ENCODE measurements at regions not wholly inside any gene's neighbourhood (a gene's known extent, or its start where the extent isn't known, plus 50 kb on each side); places are given as distances from the start of the nearest gene placed in this dataset.

- DNase-seq: no peak
- H3K36me3 Mint-ChIP-seq (ENCODE audit: low read depth): peaks cover 7% of the 10 kb centered on the region
- ATAC-seq: no peak
- H3K27me3 Mint-ChIP-seq: no peaks in the 10 kb centered on the region
- peaks cover 5% of the 10 kb centered on the region for H3K4me1 Mint-ChIP-seq
- no peak overlapping the region for H3K27ac Mint-ChIP-seq
- no peak overlapping the region for H3K4me3 Mint-ChIP-seq
- H3K9me3 Mint-ChIP-seq: peaks cover 19% of the 10 kb centered on the region
Measured at GRCh38 chr6:5946701-5947100, 60.0 kb downstream of the NRN1 start.

GRCh38 chr6:5946181-5946580, 60.5 kb downstream of the NRN1 start:
- peaks cover 19% of the 10 kb centered on the region for H3K9me3 Mint-ChIP-seq
- H3K27me3 Mint-ChIP-seq: no peaks in the 10 kb centered on the region
- H3K4me1 Mint-ChIP-seq: peaks cover 5% of the 10 kb centered on the region
- ATAC-seq: no peak
- no peak for DNase-seq
- no peak overlapping the region for H3K4me3 Mint-ChIP-seq
- no peak overlapping the region for H3K27ac Mint-ChIP-seq
- peaks cover 7% of the 10 kb centered on the region for H3K36me3 Mint-ChIP-seq (ENCODE audit: low read depth)

GRCh38 chr6:5943591-5943990, 63.1 kb downstream of the NRN1 start:
- peaks cover 7% of the 10 kb centered on the region for H3K36me3 Mint-ChIP-seq (ENCODE audit: low read depth)
- no peak overlapping the region for H3K4me3 Mint-ChIP-seq
- H3K9me3 Mint-ChIP-seq: peaks cover 19% of the 10 kb centered on the region
- no peaks in the 10 kb centered on the region for H3K27me3 Mint-ChIP-seq
- peaks cover 5% of the 10 kb centered on the region for H3K4me1 Mint-ChIP-seq
- H3K27ac Mint-ChIP-seq: no peak overlapping the region
- no peak for DNase-seq
- no peak for ATAC-seq

GRCh38 chr6:5942591-5942990, 64.1 kb downstream of the NRN1 start:
- H3K27ac Mint-ChIP-seq: no peak overlapping the region
- H3K27me3 Mint-ChIP-seq: no peaks in the 10 kb centered on the region
- peaks cover 19% of the 10 kb centered on the region for H3K9me3 Mint-ChIP-seq
- H3K36me3 Mint-ChIP-seq (ENCODE audit: low read depth): peaks cover 7% of the 10 kb centered on the region
- no peak for ATAC-seq
- no peak for DNase-seq
- H3K4me1 Mint-ChIP-seq: peaks cover 5% of the 10 kb centered on the region
- H3K4me3 Mint-ChIP-seq: no peak overlapping the region

- no peak overlapping the region for H3K27ac Mint-ChIP-seq
- no peaks in the 10 kb centered on the region for H3K27me3 Mint-ChIP-seq
- H3K4me3 Mint-ChIP-seq: no peak overlapping the region
- H3K4me1 Mint-ChIP-seq: peaks cover 5% of the 10 kb centered on the region
- peaks cover 7% of the 10 kb centered on the region for H3K36me3 Mint-ChIP-seq (ENCODE audit: low read depth)
- no peak for DNase-seq
- no peak for ATAC-seq
- peaks cover 19% of the 10 kb centered on the region for H3K9me3 Mint-ChIP-seq
Measured at GRCh38 chr6:5941188-5941587, 65.5 kb downstream of the NRN1 start.

- Mint-ChIP-seq H3K4me3 (no peak overlapping the region), H3K36me3 (ENCODE audit: low read depth) (peaks cover 7% of the 10 kb centered on the region), H3K27ac (no peak overlapping the region), H3K4me1 (peaks cover 5% of the 10 kb centered on the region), H3K27me3 (peaks cover under 1% of the 10 kb centered on the region), H3K9me3 (peaks cover 12% of the 10 kb centered on the region)
- DNase-seq: no peak
- ATAC-seq: no peak
Measured at GRCh38 chr6:5938934-5939333, 67.8 kb downstream of the NRN1 start.

GRCh38 chr6:5937936-5938706, 68.6 kb downstream of the NRN1 start:
- DNase-seq (no peak), ATAC-seq (no peak)
- peaks cover 5% of the 10 kb centered on the region for H3K4me1 Mint-ChIP-seq
- H3K27me3 Mint-ChIP-seq: peaks cover 2% of the 10 kb centered on the region
- H3K36me3 Mint-ChIP-seq (ENCODE audit: low read depth): peaks cover 1% of the 10 kb centered on the region
- peaks cover 5% of the 10 kb centered on the region for H3K9me3 Mint-ChIP-seq
- H3K27ac Mint-ChIP-seq: no peak overlapping the region
- H3K4me3 Mint-ChIP-seq: no peak overlapping the region

- peaks cover 5% of the 10 kb centered on the region for H3K4me1 Mint-ChIP-seq
- H3K27ac Mint-ChIP-seq: no peak overlapping the region
- H3K9me3 Mint-ChIP-seq: no peaks in the 10 kb centered on the region
- DNase-seq (no peak), ATAC-seq (no peak)
- no peak overlapping the region for H3K4me3 Mint-ChIP-seq
- no peaks in the 10 kb centered on the region for H3K36me3 Mint-ChIP-seq (ENCODE audit: low read depth)
- H3K27me3 Mint-ChIP-seq: peaks cover 8% of the 10 kb centered on the region
Measured at GRCh38 chr6:5937169-5937909, 69.4 kb downstream of the NRN1 start.

- Mint-ChIP-seq H3K27ac (no peak overlapping the region), H3K9me3 (no peaks in the 10 kb centered on the region), H3K4me1 (no peaks in the 10 kb centered on the region), H3K4me3 (no peak overlapping the region), H3K27me3 (peaks cover 8% of the 10 kb centered on the region), H3K36me3 (ENCODE audit: low read depth) (no peaks in the 10 kb centered on the region)
- ATAC-seq (no peak), DNase-seq (no peak)
Measured at GRCh38 chr6:5936631-5937030, 70.1 kb downstream of the NRN1 start.

- Mint-ChIP-seq H3K36me3 (ENCODE audit: low read depth) (no peaks in the 10 kb centered on the region), H3K27me3 (peaks cover 8% of the 10 kb centered on the region), H3K9me3 (no peaks in the 10 kb centered on the region), H3K4me1 (peaks cover under 1% of the 10 kb centered on the region), H3K4me3 (no peak overlapping the region), H3K27ac (no peak overlapping the region)
- ATAC-seq: no peak
- DNase-seq: no peak
Measured at GRCh38 chr6:5936140-5936539, 70.6 kb downstream of the NRN1 start.

GRCh38 chr6:5930968-5931367, 75.8 kb downstream of the NRN1 start:
- Mint-ChIP-seq H3K36me3 (ENCODE audit: low read depth) (no peaks in the 10 kb centered on the region), H3K4me1 (peaks cover 9% of the 10 kb centered on the region), H3K9me3 (peaks cover 3% of the 10 kb centered on the region), H3K27me3 (peaks cover 10% of the 10 kb centered on the region), H3K27ac (no peak overlapping the region), H3K4me3 (no peak overlapping the region)
- DNase-seq: no peak
- ATAC-seq: no peak

- ATAC-seq (peak; percentile 33), DNase-seq (no peak)
- Mint-ChIP-seq H3K4me3 (no peak overlapping the region), H3K27ac (no peak overlapping the region), H3K9me3 (peaks cover 7% of the 10 kb centered on the region), H3K36me3 (ENCODE audit: low read depth) (no peaks in the 10 kb centered on the region), H3K4me1 (peaks cover 9% of the 10 kb centered on the region), H3K27me3 (peaks cover 10% of the 10 kb centered on the region)
Measured at GRCh38 chr6:5930143-5930770, 76.5 kb downstream of the NRN1 start.

- Mint-ChIP-seq H3K4me3 (no peak overlapping the region), H3K27ac (no peak overlapping the region), H3K4me1 (no peaks in the 10 kb centered on the region), H3K9me3 (peaks cover 21% of the 10 kb centered on the region), H3K36me3 (ENCODE audit: low read depth) (no peaks in the 10 kb centered on the region), H3K27me3 (peaks cover 8% of the 10 kb centered on the region)
- DNase-seq (no peak), ATAC-seq (no peak)
Measured at GRCh38 chr6:5923840-5924239, 82.9 kb downstream of the NRN1 start.

GRCh38 chr6:5922230-5922629, 84.5 kb downstream of the NRN1 start:
- Mint-ChIP-seq H3K4me1 (no peaks in the 10 kb centered on the region), H3K4me3 (no peak overlapping the region), H3K9me3 (peaks cover 21% of the 10 kb centered on the region), H3K27ac (no peak overlapping the region), H3K36me3 (ENCODE audit: low read depth) (no peaks in the 10 kb centered on the region), H3K27me3 (peaks cover 7% of the 10 kb centered on the region)
- ATAC-seq (no peak), DNase-seq (no peak)

- Mint-ChIP-seq H3K9me3 (peaks cover 19% of the 10 kb centered on the region), H3K4me3 (no peak overlapping the region), H3K27ac (no peak overlapping the region), H3K36me3 (ENCODE audit: low read depth) (peaks cover 2% of the 10 kb centered on the region), H3K4me1 (no peaks in the 10 kb centered on the region), H3K27me3 (no peaks in the 10 kb centered on the region)
- ATAC-seq (no peak), DNase-seq (no peak)
Measured at GRCh38 chr6:5909721-5910120, 97.0 kb downstream of the NRN1 start.

Data from activated naive CD8-positive, alpha-beta T cell treated with anti-CD3 and anti-CD28 coated beads, Interleukin-2, amount 50 U/mL, for 24 hours (primary cell).